ENCODE measurements at regions not wholly inside any gene's neighbourhood (a gene's known extent, or its start where the extent isn't known, plus 50 kb on each side); places are given as distances from the start of the nearest gene placed in this dataset.

DNA sequence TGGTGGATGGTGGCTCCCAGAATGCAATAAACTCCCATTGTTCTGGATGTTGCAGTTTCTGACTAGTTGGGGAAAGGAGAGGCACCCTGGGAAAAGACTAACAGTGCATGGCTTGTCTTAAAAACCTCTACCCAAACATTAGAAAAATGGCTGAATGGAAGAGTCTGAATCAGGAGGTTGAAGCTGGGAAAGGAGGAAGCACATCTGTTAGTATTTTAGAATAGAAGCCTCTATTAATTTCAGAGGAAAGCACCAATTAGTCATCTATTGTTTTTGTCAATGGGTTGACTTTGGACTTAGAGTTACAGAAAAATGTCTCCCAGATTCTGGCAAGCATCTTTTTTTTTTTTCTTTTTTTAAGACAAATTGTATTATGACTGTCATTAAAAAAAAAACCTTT lies 56.1 kb upstream of the ELMO1 start:
- no peak for DNase-seq

GRCh38 chr7:37505750-37506353 lies 57.2 kb upstream of the ELMO1 start:
- DNase-seq: no peak

DNA sequence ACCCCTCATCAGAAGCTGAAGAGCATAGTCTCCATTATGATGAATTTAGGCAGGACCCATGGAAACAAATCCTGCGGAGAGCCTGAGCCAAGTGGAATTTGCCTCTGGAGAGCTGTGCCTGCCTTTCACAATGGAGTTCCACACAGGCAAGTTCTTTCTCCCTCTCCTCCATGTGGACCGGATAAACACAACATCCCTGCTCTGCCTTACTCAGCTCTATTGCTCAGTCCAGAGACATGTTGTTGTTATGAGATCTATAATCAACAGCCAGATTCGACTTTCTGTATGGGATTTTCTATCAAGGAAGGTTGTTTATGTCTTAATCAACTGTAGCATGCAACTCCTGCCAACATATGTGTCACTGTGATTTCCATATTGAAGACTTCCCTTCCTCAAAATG lies 59.5 kb upstream of the ELMO1 start:
- DNase-seq: no peak

DNA sequence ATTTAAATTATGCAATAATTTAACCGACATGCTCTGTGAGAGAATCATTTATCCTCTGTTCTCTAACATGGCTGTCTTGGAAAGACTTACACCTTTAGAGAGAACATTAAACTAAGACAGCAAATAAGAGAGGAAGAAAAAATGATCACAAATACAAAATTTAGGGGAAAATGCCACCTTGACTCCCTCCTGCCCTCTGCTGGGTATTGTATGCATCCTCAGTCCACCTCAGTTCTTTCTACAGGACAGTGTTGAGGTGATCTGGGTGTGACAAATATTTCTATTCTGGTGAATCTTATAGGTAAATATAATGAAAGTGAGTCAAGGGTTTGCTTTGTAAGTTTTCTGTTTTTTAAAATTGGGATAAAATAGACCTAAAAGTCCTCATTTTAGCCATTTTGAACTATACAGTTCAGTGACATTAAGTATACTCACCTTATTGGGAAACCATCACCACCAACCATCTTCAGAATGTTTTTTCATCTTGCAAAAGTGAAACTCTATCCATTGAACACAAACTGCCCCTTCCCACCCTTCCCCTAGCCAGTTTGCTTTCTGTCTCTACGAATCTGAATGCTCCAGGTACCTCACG lies 61.5 kb upstream of the ELMO1 start:
- DNase-seq: no peak

GRCh38 chr7:37511915-37512314 lies 63.3 kb upstream of the ELMO1 start:
- DNase-seq: no peak

GRCh38 chr7:37514497-37514896 lies 65.8 kb upstream of the ELMO1 start:
- DNase-seq: no peak

GRCh38 chr7:37516664-37517063 lies 68.0 kb upstream of the ELMO1 start:
- DNase-seq: no peak

- DNase-seq: no peak
Observed at GRCh38 chr7:37518266-37518665, 69.6 kb upstream of the ELMO1 start.

- DNase-seq: no peak
Observed at GRCh38 chr7:37524056-37524455, 75.4 kb upstream of the ELMO1 start.

GRCh38 chr7:37524797-37525196 lies 76.1 kb upstream of the ELMO1 start:
- DNase-seq: peak; percentile 44

DNA sequence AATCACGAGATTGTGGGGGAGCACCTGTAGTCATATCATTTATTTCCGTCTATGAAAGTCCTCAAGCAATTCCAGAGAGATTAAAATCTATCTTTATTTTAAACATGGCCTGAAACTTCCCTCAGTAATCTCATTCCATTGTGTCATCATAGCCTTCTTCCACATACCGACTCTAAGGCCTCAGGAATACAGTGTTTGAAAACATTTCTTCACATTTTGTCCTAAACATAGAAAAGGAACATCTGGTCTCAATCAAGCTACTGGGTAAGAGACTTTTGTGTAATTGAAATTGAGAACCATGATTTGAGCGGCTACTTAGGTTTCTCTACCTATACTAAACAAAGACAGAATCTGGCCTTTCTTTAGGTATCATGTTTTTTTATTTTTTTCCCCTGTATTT lies 78.0 kb upstream of the ELMO1 start:
- DNase-seq: no peak

DNA sequence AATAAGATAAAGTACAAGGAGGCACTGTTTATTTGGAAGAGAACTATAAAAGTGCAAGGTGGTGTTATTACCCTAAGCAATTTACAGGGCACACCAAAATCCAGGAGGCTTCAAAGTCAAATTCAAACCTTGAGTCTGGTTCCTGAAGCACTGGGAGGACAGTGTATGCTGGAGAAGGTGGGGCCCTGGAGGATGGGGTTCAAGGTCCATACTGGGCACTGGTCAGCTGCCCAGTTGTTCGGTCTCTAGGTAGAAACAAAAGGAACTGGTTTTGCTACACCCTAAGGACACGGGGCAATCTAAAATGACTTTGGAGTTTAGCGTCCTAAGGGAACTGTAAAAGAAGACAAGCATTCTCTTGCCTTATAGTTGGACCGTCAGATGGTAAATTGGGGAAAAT lies 78.4 kb upstream of the ELMO1 start:
- no peak for DNase-seq

GRCh38 chr7:37531225-37531624 lies 82.6 kb upstream of the ELMO1 start:
- peak; percentile 88 for DNase-seq

- DNase-seq: no peak
Observed at GRCh38 chr7:37532636-37533035, 84.0 kb upstream of the ELMO1 start.

- peak; percentile 54 for DNase-seq
Observed at GRCh38 chr7:37534893-37535610, 86.4 kb upstream of the ELMO1 start.

- peak; percentile 19 for DNase-seq
Observed at GRCh38 chr7:37535841-37536240, 87.2 kb upstream of the ELMO1 start.

GRCh38 chr7:37536706-37537105 lies 88.0 kb upstream of the ELMO1 start:
- no peak for DNase-seq

DNA sequence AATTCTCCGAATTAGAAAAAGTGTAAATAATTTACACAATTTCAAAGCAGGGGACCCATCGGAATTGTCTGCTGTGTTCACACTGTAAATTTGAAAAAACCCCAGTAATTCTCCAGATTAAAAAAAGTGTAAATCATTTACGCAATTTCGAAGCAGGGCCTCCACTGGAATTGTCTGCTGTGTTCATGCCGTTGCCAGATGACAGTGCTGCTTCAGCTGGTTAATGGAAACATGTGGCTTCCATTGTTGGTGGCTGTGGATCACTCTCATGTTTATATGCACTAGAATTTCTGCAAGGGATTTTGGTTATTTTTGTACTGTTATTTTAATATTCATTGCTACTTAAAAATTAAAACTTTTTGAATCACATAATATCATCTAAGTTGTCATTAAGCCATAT lies 88.8 kb upstream of the ELMO1 start:
- DNase-seq: no peak

GRCh38 chr7:37538945-37539344 lies 90.3 kb upstream of the ELMO1 start:
- DNase-seq: peak; percentile 40

- no peak for DNase-seq
Observed at GRCh38 chr7:37540917-37541316, 92.3 kb upstream of the ELMO1 start.

DNA sequence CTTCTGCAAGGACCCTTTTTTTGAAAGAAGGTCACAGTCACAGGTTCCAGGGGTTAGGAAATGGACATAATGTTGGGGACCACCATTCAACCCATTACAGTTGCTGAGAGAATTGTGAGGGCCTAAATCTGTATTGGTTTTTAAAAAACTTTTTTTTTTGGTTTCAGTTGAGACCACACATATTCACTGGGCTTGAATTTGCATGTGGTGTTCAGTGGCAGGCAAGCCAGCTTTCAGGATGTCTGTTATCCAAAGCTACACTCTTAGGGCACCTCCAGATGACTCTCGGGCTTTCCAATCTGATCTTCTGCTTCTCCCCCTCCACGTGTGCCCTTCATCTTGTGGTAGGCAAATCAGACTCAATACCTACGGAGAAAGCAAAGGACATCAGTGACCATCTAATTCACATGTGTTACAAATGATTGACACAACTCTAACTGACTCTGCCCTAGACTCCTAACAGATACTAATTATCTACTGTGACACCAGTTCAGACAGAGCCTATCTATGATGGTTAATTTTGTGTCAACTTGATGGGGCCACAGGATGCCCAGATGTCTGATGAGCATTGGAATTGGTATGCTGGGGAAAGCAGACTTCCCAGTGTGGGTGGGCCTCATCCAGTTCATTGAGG lies 93.3 kb upstream of the ELMO1 start:
- no peak for DNase-seq

- DNase-seq: no peak
Observed at GRCh38 chr7:37545619-37546534, 97.2 kb upstream of the ELMO1 start.

DNA sequence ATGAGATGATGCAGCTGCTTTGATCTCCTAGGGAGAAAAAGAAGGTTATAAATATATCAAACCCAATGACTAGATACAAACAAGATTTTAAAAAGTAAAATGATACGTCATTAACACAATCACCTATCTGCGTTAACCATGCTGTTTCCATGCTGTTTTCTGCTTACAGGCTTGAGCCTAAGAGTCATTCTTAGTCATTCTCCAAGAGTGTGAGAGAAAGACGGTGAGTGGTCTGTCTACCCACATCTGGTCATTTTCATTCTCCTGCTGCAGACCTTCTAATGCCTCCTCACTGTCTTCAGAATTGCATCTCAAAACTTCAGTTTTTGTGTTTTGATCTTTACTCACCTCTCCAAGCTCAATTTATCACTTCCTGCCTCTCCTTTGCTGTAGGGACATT lies 98.0 kb upstream of the ELMO1 start:
- no peak for DNase-seq
